Thoracic aorta (tissue), 2 donors: ENCODE measurements at regions not wholly inside any gene's neighbourhood (a gene's known extent, or its start where the extent isn't known, plus 50 kb on each side); places are given as distances from the start of the nearest gene placed in this dataset.

Experiments used
- ATAC-seq: fragments of 150-250 bp; one replicate; pipeline ENCODE4 v1.8.0; 2017; ENCODE audit warnings: low read depth; ENCODE audit not compliant: insufficient number of reproducible peaks, low FRiP score
- DNase-seq: peaks from one replicate; pipeline ENCODE4 v3.0.0-alpha.2; 2020; ENCODE audit warnings: low spot score
- H3K27ac ChIP-seq, 2 donors: fragments of 200-600 bp; sonication (generic); 1 replicate in 1 of 2; 2 replicates in 1 of 2; pipeline ENCODE4 v1.5.1; 2016; ENCODE audit warnings: mild to moderate bottlenecking in 2 of 2, moderate library complexity in 2 of 2
- H3K27me3 ChIP-seq: fragments of 200-600 bp; sonication (generic); replicated peaks from 2 replicates; pipeline ENCODE4 v1.6.0; 2016; ENCODE audit warnings: mild to moderate bottlenecking; ENCODE audit not compliant: insufficient read depth
- H3K36me3 ChIP-seq: fragments of 200-600 bp; sonication (generic); one replicate; pipeline ENCODE4 v1.5.1; 2016
- H3K4me1 ChIP-seq, 2 donors: fragments of 200-600 bp; sonication (generic); 1 replicate in 1 of 2; 2 replicates in 1 of 2; pipeline versions ENCODE4 v1.5.1 to v1.6.0; 2016; ENCODE audit warnings: low read depth in 2 of 2, mild to moderate bottlenecking in 1 of 2; ENCODE audit not compliant: control insufficient read depth in 1 of 2
- H3K4me3 ChIP-seq: fragments of 200-600 bp; sonication (generic); 2 replicates; pipeline ENCODE4 v1.5.1; 2016; ENCODE audit warnings: mild to moderate bottlenecking
- H3K9me3 ChIP-seq: fragments of 200-600 bp; sonication (generic); 2 replicates; pipeline ENCODE4 v1.5.1; 2016
- CTCF ChIP-seq: fragments of 200-600 bp; sonication (generic); IDR thresholded peaks from one replicate; pipeline ENCODE4 v1.5.1; 2019; ENCODE audit warnings: antibody characterized with exemption

- no peak for ATAC-seq
- TF ChIP-seq CTCF, result no peak
- no peaks in the 10 kb centered on the region for H3K4me1 ChIP-seq
These were observed 191.4 kb downstream of the SNAPC1 start for GRCh38 chr14:61953602-61954001.

DNA sequence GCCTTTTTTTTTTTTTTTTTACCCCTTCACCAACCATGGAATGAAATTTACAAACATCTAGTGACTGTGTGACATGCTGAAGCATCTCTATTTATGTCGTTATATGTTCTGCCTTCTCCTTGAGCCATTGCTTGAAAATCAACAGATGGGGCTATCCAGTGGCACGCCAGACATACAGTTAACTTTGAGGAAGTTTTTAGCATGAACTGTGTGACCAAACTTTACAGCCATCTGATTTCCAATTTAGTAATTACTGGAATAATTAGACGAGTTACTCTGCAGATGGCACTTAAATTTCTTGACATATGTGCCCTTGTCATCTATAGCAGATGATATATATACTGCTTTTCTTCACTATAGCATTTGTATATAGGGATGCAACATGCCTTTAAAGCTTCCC, 192.1 kb downstream of the SNAPC1 start:
- DNase-seq (no peak), ATAC-seq (no peak)
- Histone ChIP-seq H3K27me3 (no peaks in the 10 kb centered on the region), H3K9me3 (peaks cover 4% of the 10 kb centered on the region), H3K36me3 (no peaks in the 10 kb centered on the region), H3K4me1 (no peaks in the 10 kb centered on the region), H3K27ac (no peak overlapping the region), H3K4me3 (no peak overlapping the region)
- no peak for TF ChIP-seq CTCF

More at GRCh38 chr14:61953602-61954001, 191.4 kb downstream of the SNAPC1 start:
- H3K4me3 ChIP-seq, result no peak overlapping the region
- DNase-seq, result no peak
- H3K27me3 ChIP-seq, result no peaks in the 10 kb centered on the region
- H3K36me3 ChIP-seq, result no peaks in the 10 kb centered on the region
- no peak overlapping the region for H3K27ac ChIP-seq
- peaks cover 4% of the 10 kb centered on the region for H3K9me3 ChIP-seq

GRCh38 chr14:61956517-61956916, 194.3 kb downstream of the SNAPC1 start:
- TF ChIP-seq CTCF, result no peak
- ATAC-seq (no peak), DNase-seq (no peak)
- Histone ChIP-seq H3K9me3 (peaks cover 4% of the 10 kb centered on the region), H3K27ac (no peak overlapping the region), H3K36me3 (no peaks in the 10 kb centered on the region), H3K4me3 (no peak overlapping the region), H3K27me3 (no peaks in the 10 kb centered on the region), H3K4me1 (no peaks in the 10 kb centered on the region)

- no peak for TF ChIP-seq CTCF
- ATAC-seq, result no peak
- no peaks in the 10 kb centered on the region for H3K27me3 ChIP-seq
These were observed 197.1 kb downstream of the SNAPC1 start for GRCh38 chr14:61959348-61959747.

DNA sequence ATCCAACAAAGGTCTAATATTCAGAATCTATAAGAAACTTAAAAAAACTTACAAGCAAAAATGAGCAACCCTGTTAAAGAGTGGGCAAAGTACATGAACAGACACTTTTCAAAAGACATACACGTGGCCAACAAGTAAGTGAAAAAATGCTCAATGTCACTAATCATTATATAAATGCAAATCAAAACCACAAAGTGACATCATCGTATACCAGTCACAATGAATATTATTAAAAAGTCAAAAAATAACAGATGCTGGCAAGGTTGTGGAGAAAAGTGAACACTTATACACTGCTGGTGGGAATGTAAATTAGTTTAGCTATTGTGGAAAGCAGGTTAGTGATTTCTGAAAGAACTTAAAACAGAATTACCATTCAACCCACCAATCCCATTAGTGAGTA, 199.1 kb downstream of the SNAPC1 start:
- no peak for ATAC-seq
- H3K4me3 ChIP-seq, result no peak overlapping the region

More at GRCh38 chr14:61959348-61959747, 197.1 kb downstream of the SNAPC1 start:
- Histone ChIP-seq H3K4me1 (no peaks in the 10 kb centered on the region), H3K9me3 (peaks cover 4% of the 10 kb centered on the region), H3K27ac (no peak overlapping the region), H3K36me3 (no peaks in the 10 kb centered on the region), H3K4me3 (no peak overlapping the region)
- DNase-seq, result no peak

More for the DNA sequence above, 199.1 kb downstream of the SNAPC1 start:
- H3K4me1 ChIP-seq, result no peaks in the 10 kb centered on the region
- H3K27me3 ChIP-seq, result no peaks in the 10 kb centered on the region
- H3K27ac ChIP-seq, result no peak overlapping the region
- H3K9me3 ChIP-seq, result peaks cover 3% of the 10 kb centered on the region
- no peak for DNase-seq
- TF ChIP-seq CTCF, result no peak
- no peaks in the 10 kb centered on the region for H3K36me3 ChIP-seq
